ENCODE measurements at regions not wholly inside any gene's neighbourhood (a gene's known extent, or its start where the extent isn't known, plus 50 kb on each side); places are given as distances from the start of the nearest gene placed in this dataset.

GRCh38 chr4:167717495-167717894 lies 374.8 kb upstream of the ANXA10 start:
- TF ChIP-seq SUZ12 (IDR thresholded peaks at IDR 0.05; ENCODE audit: extremely low read depth, insufficient read depth, insufficient read length) (no peak), ZNF274 (IDR thresholded peaks at IDR 0.05; ENCODE audit: low read depth, low read length) (no peak)
